GM06990 (cell line): ENCODE measurements at regions not wholly inside any gene's neighbourhood (a gene's known extent, or its start where the extent isn't known, plus 50 kb on each side); places are given as distances from the start of the nearest gene placed in this dataset.
A peak's percentile ranks its signal among the peaks of the same experiment; 100 is the strongest.

Source experiments
- DNase-seq: peaks from one replicate; pipeline ENCODE4 v3.0.0-alpha.2; 2011; ENCODE audit not compliant: insufficient read length; ENCODE audit errors: extremely low read depth
- H3K27me3 ChIP-seq: replicated peaks from 2 replicates; pipeline ENCODE4 v1.6.0; 2011; ENCODE audit warnings: low read length; ENCODE audit not compliant: control insufficient read depth, insufficient read depth
- H3K36me3 ChIP-seq: 2 replicates; pipeline ENCODE4 v1.5.1; 2011; ENCODE audit warnings: low read length; ENCODE audit not compliant: control insufficient read depth, insufficient read depth
- H3K4me3 ChIP-seq: replicated peaks from 2 replicates; pipeline ENCODE4 v1.5.1; 2011; ENCODE audit warnings: low read depth, mild to moderate bottlenecking, control low read depth, low read length
- CTCF ChIP-seq: IDR thresholded peaks from 2 replicates; pipeline ENCODE4 v1.5.1; 2011; ENCODE audit warnings: low read length, control low read depth, mild to moderate bottlenecking, inconsistent platforms; ENCODE audit not compliant: insufficient read depth, poor library complexity, severe bottlenecking

DNA sequence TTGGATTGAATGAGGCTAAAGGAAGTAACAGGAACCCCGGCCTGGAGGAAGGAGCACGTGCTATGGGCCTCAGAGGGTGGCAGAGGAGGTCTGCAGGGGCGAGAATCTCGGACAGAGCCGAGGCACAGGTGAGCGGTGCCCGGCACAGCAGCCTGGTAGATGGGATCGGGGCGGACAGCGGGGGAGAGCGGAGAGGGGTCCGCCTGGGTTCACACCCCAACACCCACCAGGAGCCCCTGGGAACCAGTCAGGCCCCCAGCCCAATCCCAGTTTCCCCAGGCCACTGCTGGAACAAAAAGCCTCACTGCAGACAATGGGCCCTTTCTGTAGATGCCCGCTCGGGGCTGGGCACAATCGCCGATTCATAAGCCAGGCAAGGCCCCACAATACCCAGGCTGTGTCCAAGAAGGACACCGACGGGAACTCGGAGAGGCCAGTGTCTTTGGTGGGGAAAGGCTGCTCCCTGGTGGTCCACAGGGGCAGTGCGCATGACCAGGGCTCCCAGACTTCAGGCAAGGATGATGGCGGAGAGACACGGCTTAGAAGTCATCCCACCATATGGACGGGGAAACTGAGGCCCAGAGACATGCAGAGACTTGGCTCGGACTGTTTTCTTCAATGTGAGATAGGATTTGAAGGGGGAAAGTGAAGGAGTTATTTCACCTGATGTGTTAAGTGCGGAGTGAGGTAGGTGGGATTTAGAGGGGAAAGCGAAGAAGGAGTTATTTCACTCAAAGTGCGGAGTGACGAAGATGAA, 106.9 kb upstream of the GPR26 start:
- TF ChIP-seq CTCF = peak; percentile 95
- H3K27me3 ChIP-seq = no peaks in the 10 kb centered on the region
- H3K4me3 ChIP-seq = no peak overlapping the region
- no peaks in the 10 kb centered on the region for H3K36me3 ChIP-seq
- peak; percentile 74 for DNase-seq

DNA sequence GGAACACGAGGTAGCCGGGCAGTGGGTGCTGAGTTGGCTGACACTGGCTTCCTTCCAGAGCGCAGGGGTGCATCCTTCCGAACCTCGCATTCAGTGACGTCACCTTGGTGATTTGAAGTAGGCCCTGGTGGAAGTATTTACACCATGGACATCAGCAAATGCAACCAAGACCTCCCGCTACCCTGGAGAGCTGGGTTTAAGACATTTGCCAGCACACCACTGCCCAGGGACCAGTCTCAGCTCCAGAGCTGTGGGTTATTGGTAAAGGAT, 106.4 kb upstream of the GPR26 start:
- no peaks in the 10 kb centered on the region for H3K36me3 ChIP-seq
- no peak for TF ChIP-seq CTCF
- H3K27me3 ChIP-seq = no peaks in the 10 kb centered on the region
- DNase-seq = no peak
- no peak overlapping the region for H3K4me3 ChIP-seq

- DNase-seq = no peak
- Histone ChIP-seq H3K4me3 (no peak overlapping the region), H3K27me3 (no peaks in the 10 kb centered on the region), H3K36me3 (no peaks in the 10 kb centered on the region)
- TF ChIP-seq CTCF = no peak
Observed at GRCh38 chr10:123560301-123561140, 105.6 kb upstream of the GPR26 start.

GRCh38 chr10:123561141-123561440, 105.1 kb upstream of the GPR26 start:
- no peak for DNase-seq
- TF ChIP-seq CTCF = no peak
- Histone ChIP-seq H3K4me3 (no peak overlapping the region), H3K36me3 (no peaks in the 10 kb centered on the region), H3K27me3 (no peaks in the 10 kb centered on the region)

- no peaks in the 10 kb centered on the region for H3K36me3 ChIP-seq
- TF ChIP-seq CTCF = no peak
- no peak overlapping the region for H3K4me3 ChIP-seq
- no peaks in the 10 kb centered on the region; the same call in 1 of the 2 replicates for H3K27me3 ChIP-seq
- no peak for DNase-seq
Observed at GRCh38 chr10:123562387-123562786, 103.8 kb upstream of the GPR26 start.
